HG02973 (cell line): ENCODE measurements at regions not wholly inside any gene's neighbourhood (a gene's known extent, or its start where the extent isn't known, plus 50 kb on each side); places are given as distances from the start of the nearest gene placed in this dataset.
"Not testable (repeated sequence)": the region's sequence is repeated elsewhere in the genome, so short reads cannot be mapped to it uniquely, and the experiment has no call there.

Experiments used
- ATAC-seq: cut with Tn5 transposase; IDR thresholded peaks from one replicate; pipeline ENCODE4 v1.9.1; 2021; ENCODE audit warnings: moderate library complexity; ENCODE audit not compliant: unreplicated experiment

- no peak for ATAC-seq
Observed at GRCh38 chr4:170464614-170465197, 374.9 kb upstream of the AADAT start.

- ATAC-seq: no peak
Observed at GRCh38 chr4:170446782-170447181, 357.0 kb upstream of the AADAT start.

- not testable (repeated sequence) for ATAC-seq
Observed at GRCh38 chr4:170441146-170441545, 351.4 kb upstream of the AADAT start.

- ATAC-seq: no peak
Observed at GRCh38 chr4:170428929-170429328, 339.2 kb upstream of the AADAT start.

GRCh38 chr4:170425521-170426143, 335.9 kb upstream of the AADAT start:
- no peak for ATAC-seq

GRCh38 chr4:170425040-170425439, 335.3 kb upstream of the AADAT start:
- no peak for ATAC-seq

GRCh38 chr4:170423137-170423536, 333.4 kb upstream of the AADAT start:
- ATAC-seq: no peak

- peak; percentile 91 for ATAC-seq
Observed at GRCh38 chr4:170420255-170420693, 330.5 kb upstream of the AADAT start.

GRCh38 chr4:170414961-170415360, 325.2 kb upstream of the AADAT start:
- ATAC-seq: no peak

GRCh38 chr4:170414360-170414759, 324.6 kb upstream of the AADAT start:
- ATAC-seq: no peak

GRCh38 chr4:170413951-170414350, 324.2 kb upstream of the AADAT start:
- ATAC-seq: no peak

GRCh38 chr4:170400361-170400760, 310.6 kb upstream of the AADAT start:
- ATAC-seq: peak; percentile 53

GRCh38 chr4:170399581-170400293, 310.0 kb upstream of the AADAT start:
- no peak for ATAC-seq

GRCh38 chr4:170398218-170398617, 308.5 kb upstream of the AADAT start:
- ATAC-seq: no peak

GRCh38 chr4:170395773-170396172, 306.0 kb upstream of the AADAT start:
- ATAC-seq: no peak

- no peak for ATAC-seq
Observed at GRCh38 chr4:170391066-170391740, 301.4 kb upstream of the AADAT start.

- no peak for ATAC-seq
Observed at GRCh38 chr4:170389411-170389810, 299.7 kb upstream of the AADAT start.

GRCh38 chr4:170388255-170388654, 298.5 kb upstream of the AADAT start:
- ATAC-seq: no peak

GRCh38 chr4:170386971-170387370, 297.2 kb upstream of the AADAT start:
- no peak for ATAC-seq

GRCh38 chr4:170386511-170386910, 296.8 kb upstream of the AADAT start:
- ATAC-seq: no peak

- peak; percentile 100 for ATAC-seq
Observed at GRCh38 chr4:170374770-170375169, 285.0 kb upstream of the AADAT start.

GRCh38 chr4:170348945-170349344, 259.2 kb upstream of the AADAT start:
- no peak for ATAC-seq
